ENCODE measurements at regions not wholly inside any gene's neighbourhood (a gene's known extent, or its start where the extent isn't known, plus 50 kb on each side); places are given as distances from the start of the nearest gene placed in this dataset.
A peak's percentile ranks its signal among the peaks of the same experiment; 100 is the strongest.

- FAIRE-seq = no peak
- no peaks in the 10 kb centered on the region for H3K27me3 ChIP-seq (ENCODE audit: control insufficient read depth, insufficient read depth, low read length)
- no peaks in the 10 kb centered on the region for H3K36me3 ChIP-seq (ENCODE audit: control insufficient read depth, insufficient read depth, low read length)
- TF ChIP-seq CTCF (IDR thresholded peaks at IDR 0.05; ENCODE audit: insufficient read depth, low read length, severe bottlenecking) = no peak
- DNase-seq (ENCODE audit: low read depth) = no peak
- no peak overlapping the region for H3K4me3 ChIP-seq (ENCODE audit: low read depth, low read length)
Measured at GRCh38 chr6:101079696-101080270, 198.7 kb upstream of the ASCC3 start.

- Histone ChIP-seq H3K36me3 (ENCODE audit: control insufficient read depth, insufficient read depth, low read length) (no peaks in the 10 kb centered on the region), H3K4me3 (ENCODE audit: low read depth, low read length) (no peak overlapping the region), H3K27me3 (ENCODE audit: control insufficient read depth, insufficient read depth, low read length) (no peaks in the 10 kb centered on the region)
- no peak for TF ChIP-seq CTCF (IDR thresholded peaks at IDR 0.05; ENCODE audit: insufficient read depth, low read length, severe bottlenecking)
- FAIRE-seq (no peak), DNase-seq (ENCODE audit: low read depth) (peak; percentile 96)
Measured at GRCh38 chr6:101080597-101080996, 199.5 kb upstream of the ASCC3 start.

- Histone ChIP-seq H3K27me3 (ENCODE audit: control insufficient read depth, insufficient read depth, low read length) (no peaks in the 10 kb centered on the region), H3K36me3 (ENCODE audit: control insufficient read depth, insufficient read depth, low read length) (no peaks in the 10 kb centered on the region), H3K4me3 (ENCODE audit: low read depth, low read length) (no peak overlapping the region)
- no peak for TF ChIP-seq CTCF (IDR thresholded peaks at IDR 0.05; ENCODE audit: insufficient read depth, low read length, severe bottlenecking)
- DNase-seq (ENCODE audit: low read depth) (peak; percentile 100), FAIRE-seq (no peak)
Measured at GRCh38 chr6:101083533-101084175, 202.5 kb upstream of the ASCC3 start.

- Histone ChIP-seq H3K4me3 (ENCODE audit: low read depth, low read length) (no peak overlapping the region), H3K36me3 (ENCODE audit: control insufficient read depth, insufficient read depth, low read length) (no peaks in the 10 kb centered on the region), H3K27me3 (ENCODE audit: control insufficient read depth, insufficient read depth, low read length) (no peaks in the 10 kb centered on the region)
- DNase-seq (ENCODE audit: low read depth) = no peak
- TF ChIP-seq CTCF (IDR thresholded peaks at IDR 0.05; ENCODE audit: insufficient read depth, low read length, severe bottlenecking) = no peak
- FAIRE-seq = no peak
Measured at GRCh38 chr6:101085327-101085726, 204.2 kb upstream of the ASCC3 start.

GRCh38 chr6:101086473-101086872 lies 205.3 kb upstream of the ASCC3 start:
- no peaks in the 10 kb centered on the region for H3K36me3 ChIP-seq (ENCODE audit: control insufficient read depth, insufficient read depth, low read length)
- no peak for FAIRE-seq
- no peak for TF ChIP-seq CTCF (IDR thresholded peaks at IDR 0.05; ENCODE audit: insufficient read depth, low read length, severe bottlenecking)
- no peak for DNase-seq (ENCODE audit: low read depth)
- no peak overlapping the region for H3K4me3 ChIP-seq (ENCODE audit: low read depth, low read length)
- H3K27me3 ChIP-seq (ENCODE audit: control insufficient read depth, insufficient read depth, low read length) = no peaks in the 10 kb centered on the region

- no peaks in the 10 kb centered on the region for H3K27me3 ChIP-seq (ENCODE audit: control insufficient read depth, insufficient read depth, low read length)
- H3K4me3 ChIP-seq (ENCODE audit: low read depth, low read length) = no peak overlapping the region
- DNase-seq (ENCODE audit: low read depth) (no peak), FAIRE-seq (no peak)
- no peaks in the 10 kb centered on the region for H3K36me3 ChIP-seq (ENCODE audit: control insufficient read depth, insufficient read depth, low read length)
- no peak for TF ChIP-seq CTCF (IDR thresholded peaks at IDR 0.05; ENCODE audit: insufficient read depth, low read length, severe bottlenecking)
Measured at GRCh38 chr6:101088594-101088993, 207.5 kb upstream of the ASCC3 start.
